NB4 (cell line): ENCODE measurements at regions not wholly inside any gene's neighbourhood (a gene's known extent, or its start where the extent isn't known, plus 50 kb on each side); places are given as distances from the start of the nearest gene placed in this dataset.

Source experiments
- MYC ChIP-seq: IDR thresholded peaks from 2 replicates; pipeline ENCODE4 v1.6.1; 2011; ENCODE audit warnings: low read depth, low read length
- POLR2A ChIP-seq: IDR thresholded peaks from 2 replicates; pipeline ENCODE4 v1.6.1; 2011; ENCODE audit warnings: mild to moderate bottlenecking; ENCODE audit not compliant: insufficient read length; ENCODE audit errors: extremely low read depth
- TF ChIP-seq, protein P1 (sequence below): IDR thresholded peaks from one replicate; pipeline ENCODE4 v1.5.1; 2012; ENCODE audit warnings: low read depth, low read length
- TF ChIP-seq, protein P2 (sequence below): IDR thresholded peaks from 2 replicates; pipeline ENCODE4 v1.6.1; 2011; ENCODE audit warnings: low read depth, low read length

GRCh38 chr21:15557925-15558324 lies 171.9 kb upstream of the USP25 start:
- TF ChIP-seq, protein P1, sequence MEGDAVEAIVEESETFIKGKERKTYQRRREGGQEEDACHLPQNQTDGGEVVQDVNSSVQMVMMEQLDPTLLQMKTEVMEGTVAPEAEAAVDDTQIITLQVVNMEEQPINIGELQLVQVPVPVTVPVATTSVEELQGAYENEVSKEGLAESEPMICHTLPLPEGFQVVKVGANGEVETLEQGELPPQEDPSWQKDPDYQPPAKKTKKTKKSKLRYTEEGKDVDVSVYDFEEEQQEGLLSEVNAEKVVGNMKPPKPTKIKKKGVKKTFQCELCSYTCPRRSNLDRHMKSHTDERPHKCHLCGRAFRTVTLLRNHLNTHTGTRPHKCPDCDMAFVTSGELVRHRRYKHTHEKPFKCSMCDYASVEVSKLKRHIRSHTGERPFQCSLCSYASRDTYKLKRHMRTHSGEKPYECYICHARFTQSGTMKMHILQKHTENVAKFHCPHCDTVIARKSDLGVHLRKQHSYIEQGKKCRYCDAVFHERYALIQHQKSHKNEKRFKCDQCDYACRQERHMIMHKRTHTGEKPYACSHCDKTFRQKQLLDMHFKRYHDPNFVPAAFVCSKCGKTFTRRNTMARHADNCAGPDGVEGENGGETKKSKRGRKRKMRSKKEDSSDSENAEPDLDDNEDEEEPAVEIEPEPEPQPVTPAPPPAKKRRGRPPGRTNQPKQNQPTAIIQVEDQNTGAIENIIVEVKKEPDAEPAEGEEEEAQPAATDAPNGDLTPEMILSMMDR: no peak
- TF ChIP-seq POLR2A (no peak), MYC (no peak)
- TF ChIP-seq, protein P2, sequence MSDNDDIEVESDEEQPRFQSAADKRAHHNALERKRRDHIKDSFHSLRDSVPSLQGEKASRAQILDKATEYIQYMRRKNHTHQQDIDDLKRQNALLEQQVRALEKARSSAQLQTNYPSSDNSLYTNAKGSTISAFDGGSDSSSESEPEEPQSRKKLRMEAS: no peak
